ENCODE measurements at regions not wholly inside any gene's neighbourhood (a gene's known extent, or its start where the extent isn't known, plus 50 kb on each side); places are given as distances from the start of the nearest gene placed in this dataset.

DNA sequence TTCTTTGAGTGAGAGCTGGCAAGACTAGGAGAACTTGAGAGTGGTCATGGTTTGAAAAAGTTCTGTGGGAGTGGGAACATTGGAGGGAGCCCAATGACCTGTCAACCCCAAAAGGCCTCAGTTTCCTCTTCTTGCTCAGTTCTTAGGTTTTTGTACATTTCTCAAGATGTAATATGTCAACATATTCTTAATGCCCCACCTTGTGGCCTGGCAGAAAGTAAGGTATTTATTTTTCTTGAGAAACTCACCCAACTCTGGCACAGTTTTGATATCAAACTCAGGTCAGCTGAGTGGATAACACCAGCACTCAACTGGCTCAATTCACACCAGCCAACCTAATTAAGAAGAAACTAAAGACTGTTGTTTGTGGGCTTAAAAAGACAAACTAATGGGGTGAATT is 123.0 kb upstream of the SLC27A6 start:
- Histone ChIP-seq H3K27me3 (ENCODE audit: insufficient read depth, poor library complexity, severe bottlenecking) (no peaks in the 10 kb centered on the region), H3K27ac (replicated peaks) (no peak overlapping the region), H3K4me3 (replicated peaks; ENCODE audit: insufficient read depth, low read length) (no peak overlapping the region)
- TF ChIP-seq POLR2AphosphoS5 (IDR thresholded peaks at IDR 0.05; ENCODE audit: low read depth) (no peak), SPI1 (IDR thresholded peaks at IDR 0.05; ENCODE audit: borderline replicate concordance, low read depth) (no peak), GABPA (IDR thresholded peaks at IDR 0.05; ENCODE audit: low read depth) (no peak)
- TF ChIP-seq, protein P1, sequence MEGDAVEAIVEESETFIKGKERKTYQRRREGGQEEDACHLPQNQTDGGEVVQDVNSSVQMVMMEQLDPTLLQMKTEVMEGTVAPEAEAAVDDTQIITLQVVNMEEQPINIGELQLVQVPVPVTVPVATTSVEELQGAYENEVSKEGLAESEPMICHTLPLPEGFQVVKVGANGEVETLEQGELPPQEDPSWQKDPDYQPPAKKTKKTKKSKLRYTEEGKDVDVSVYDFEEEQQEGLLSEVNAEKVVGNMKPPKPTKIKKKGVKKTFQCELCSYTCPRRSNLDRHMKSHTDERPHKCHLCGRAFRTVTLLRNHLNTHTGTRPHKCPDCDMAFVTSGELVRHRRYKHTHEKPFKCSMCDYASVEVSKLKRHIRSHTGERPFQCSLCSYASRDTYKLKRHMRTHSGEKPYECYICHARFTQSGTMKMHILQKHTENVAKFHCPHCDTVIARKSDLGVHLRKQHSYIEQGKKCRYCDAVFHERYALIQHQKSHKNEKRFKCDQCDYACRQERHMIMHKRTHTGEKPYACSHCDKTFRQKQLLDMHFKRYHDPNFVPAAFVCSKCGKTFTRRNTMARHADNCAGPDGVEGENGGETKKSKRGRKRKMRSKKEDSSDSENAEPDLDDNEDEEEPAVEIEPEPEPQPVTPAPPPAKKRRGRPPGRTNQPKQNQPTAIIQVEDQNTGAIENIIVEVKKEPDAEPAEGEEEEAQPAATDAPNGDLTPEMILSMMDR (IDR thresholded peaks at IDR 0.05; ENCODE audit: insufficient read depth, low read length) = no peak
- TF ChIP-seq, protein P2, sequence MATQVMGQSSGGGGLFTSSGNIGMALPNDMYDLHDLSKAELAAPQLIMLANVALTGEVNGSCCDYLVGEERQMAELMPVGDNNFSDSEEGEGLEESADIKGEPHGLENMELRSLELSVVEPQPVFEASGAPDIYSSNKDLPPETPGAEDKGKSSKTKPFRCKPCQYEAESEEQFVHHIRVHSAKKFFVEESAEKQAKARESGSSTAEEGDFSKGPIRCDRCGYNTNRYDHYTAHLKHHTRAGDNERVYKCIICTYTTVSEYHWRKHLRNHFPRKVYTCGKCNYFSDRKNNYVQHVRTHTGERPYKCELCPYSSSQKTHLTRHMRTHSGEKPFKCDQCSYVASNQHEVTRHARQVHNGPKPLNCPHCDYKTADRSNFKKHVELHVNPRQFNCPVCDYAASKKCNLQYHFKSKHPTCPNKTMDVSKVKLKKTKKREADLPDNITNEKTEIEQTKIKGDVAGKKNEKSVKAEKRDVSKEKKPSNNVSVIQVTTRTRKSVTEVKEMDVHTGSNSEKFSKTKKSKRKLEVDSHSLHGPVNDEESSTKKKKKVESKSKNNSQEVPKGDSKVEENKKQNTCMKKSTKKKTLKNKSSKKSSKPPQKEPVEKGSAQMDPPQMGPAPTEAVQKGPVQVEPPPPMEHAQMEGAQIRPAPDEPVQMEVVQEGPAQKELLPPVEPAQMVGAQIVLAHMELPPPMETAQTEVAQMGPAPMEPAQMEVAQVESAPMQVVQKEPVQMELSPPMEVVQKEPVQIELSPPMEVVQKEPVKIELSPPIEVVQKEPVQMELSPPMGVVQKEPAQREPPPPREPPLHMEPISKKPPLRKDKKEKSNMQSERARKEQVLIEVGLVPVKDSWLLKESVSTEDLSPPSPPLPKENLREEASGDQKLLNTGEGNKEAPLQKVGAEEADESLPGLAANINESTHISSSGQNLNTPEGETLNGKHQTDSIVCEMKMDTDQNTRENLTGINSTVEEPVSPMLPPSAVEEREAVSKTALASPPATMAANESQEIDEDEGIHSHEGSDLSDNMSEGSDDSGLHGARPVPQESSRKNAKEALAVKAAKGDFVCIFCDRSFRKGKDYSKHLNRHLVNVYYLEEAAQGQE (IDR thresholded peaks at IDR 0.05; ENCODE audit: insufficient replicate concordance, low read depth) = no peak
- DNase-seq (ENCODE audit: low read depth in 1 of 2, low spot score in 1 of 2) = no peak

DNA sequence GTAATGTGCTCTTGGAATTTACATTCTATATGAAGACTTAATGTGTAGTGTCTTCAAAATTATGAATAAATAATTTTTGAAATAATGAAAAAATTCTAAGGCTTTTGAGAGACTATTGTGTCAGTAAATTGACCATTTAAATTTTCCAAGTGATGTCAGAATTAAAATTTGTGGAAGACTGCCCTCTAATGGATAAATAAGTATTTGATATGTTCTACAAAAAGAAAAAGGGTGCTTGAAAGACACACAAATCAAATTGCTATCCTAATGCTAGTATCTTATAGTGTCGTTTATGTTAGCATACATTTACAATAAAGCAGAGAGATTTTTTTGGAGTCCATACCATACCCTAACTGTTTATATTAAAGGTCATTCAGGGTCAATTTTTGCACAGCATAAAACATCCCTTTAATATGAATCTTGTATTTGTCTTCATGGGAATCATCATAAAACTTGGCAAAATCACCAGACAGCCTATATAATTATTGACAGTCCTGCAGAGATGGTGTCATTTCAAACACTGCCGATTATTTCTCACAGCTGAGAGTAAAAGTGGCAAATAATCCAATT is 120.8 kb upstream of the SLC27A6 start:
- Histone ChIP-seq H3K4me3 (replicated peaks; ENCODE audit: insufficient read depth, low read length) (no peak overlapping the region), H3K27ac (replicated peaks) (no peak overlapping the region), H3K27me3 (ENCODE audit: insufficient read depth, poor library complexity, severe bottlenecking) (no peaks in the 10 kb centered on the region)
- TF ChIP-seq, protein P2 (IDR thresholded peaks at IDR 0.05; ENCODE audit: insufficient replicate concordance, low read depth) = no peak
- TF ChIP-seq GABPA (IDR thresholded peaks at IDR 0.05; ENCODE audit: low read depth) (no peak), SPI1 (IDR thresholded peaks at IDR 0.05; ENCODE audit: borderline replicate concordance, low read depth) (no peak), POLR2AphosphoS5 (IDR thresholded peaks at IDR 0.05; ENCODE audit: low read depth) (no peak)
- TF ChIP-seq, protein P1 (IDR thresholded peaks at IDR 0.05; ENCODE audit: insufficient read depth, low read length) = no peak
- DNase-seq (ENCODE audit: low read depth in 1 of 2, low spot score in 1 of 2) = no peak

DNA sequence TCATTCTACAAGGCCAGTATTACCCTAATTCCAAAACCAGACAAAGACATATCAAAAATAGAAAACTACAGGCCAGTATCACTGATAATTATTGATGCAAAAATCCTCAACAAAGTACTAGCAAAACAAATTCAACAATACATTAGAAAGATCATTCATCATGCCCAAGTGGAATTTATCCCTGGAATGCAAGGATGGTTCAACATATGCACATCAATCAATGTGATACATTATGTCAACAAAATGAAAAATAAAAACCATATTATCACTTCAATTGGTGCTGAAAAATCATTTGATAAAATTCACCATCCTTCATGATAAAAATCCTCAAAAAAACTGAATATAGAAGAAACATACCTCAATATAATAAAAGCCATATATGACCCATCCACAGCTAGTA is 115.2 kb upstream of the SLC27A6 start:
- Histone ChIP-seq H3K4me3 (replicated peaks; ENCODE audit: insufficient read depth, low read length) (no peak overlapping the region), H3K27me3 (ENCODE audit: insufficient read depth, poor library complexity, severe bottlenecking) (no peaks in the 10 kb centered on the region), H3K27ac (replicated peaks) (no peak overlapping the region)
- DNase-seq (ENCODE audit: low read depth in 1 of 2, low spot score in 1 of 2) = no peak
- TF ChIP-seq SPI1 (IDR thresholded peaks at IDR 0.05; ENCODE audit: borderline replicate concordance, low read depth) = no peak

DNA sequence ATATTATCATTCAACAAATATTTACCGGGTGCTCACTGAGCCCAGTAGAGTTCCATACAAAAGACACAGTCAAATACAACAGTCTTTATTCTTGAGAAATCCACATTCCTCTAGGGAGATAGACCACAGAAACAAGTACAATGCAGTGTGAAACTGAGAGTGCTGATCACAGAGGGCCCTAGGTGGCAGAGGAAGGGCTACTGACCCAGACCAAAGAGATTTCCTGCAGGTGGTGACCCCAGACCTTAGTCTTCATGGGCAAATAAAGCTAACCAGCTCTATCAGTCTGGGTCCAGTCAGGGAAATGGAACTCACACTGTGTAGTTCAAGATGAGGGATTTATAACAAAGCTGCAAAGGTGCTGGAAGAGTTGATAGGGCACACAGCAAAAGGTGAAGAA is 110.4 kb upstream of the SLC27A6 start:
- Histone ChIP-seq H3K4me3 (replicated peaks; ENCODE audit: insufficient read depth, low read length) (no peak overlapping the region), H3K27me3 (ENCODE audit: insufficient read depth, poor library complexity, severe bottlenecking) (no peaks in the 10 kb centered on the region), H3K27ac (replicated peaks) (no peak overlapping the region)
- TF ChIP-seq GABPA (IDR thresholded peaks at IDR 0.05; ENCODE audit: low read depth) (no peak), SPI1 (IDR thresholded peaks at IDR 0.05; ENCODE audit: borderline replicate concordance, low read depth) (no peak), POLR2AphosphoS5 (IDR thresholded peaks at IDR 0.05; ENCODE audit: low read depth) (no peak)
- TF ChIP-seq, protein P2 (IDR thresholded peaks at IDR 0.05; ENCODE audit: insufficient replicate concordance, low read depth) = no peak
- TF ChIP-seq, protein P1 (IDR thresholded peaks at IDR 0.05; ENCODE audit: insufficient read depth, low read length) = no peak
- DNase-seq (ENCODE audit: low read depth in 1 of 2, low spot score in 1 of 2) = no peak
